ENCODE measurements at regions not wholly inside any gene's neighbourhood (a gene's known extent, or its start where the extent isn't known, plus 50 kb on each side); places are given as distances from the start of the nearest gene placed in this dataset.

DNA sequence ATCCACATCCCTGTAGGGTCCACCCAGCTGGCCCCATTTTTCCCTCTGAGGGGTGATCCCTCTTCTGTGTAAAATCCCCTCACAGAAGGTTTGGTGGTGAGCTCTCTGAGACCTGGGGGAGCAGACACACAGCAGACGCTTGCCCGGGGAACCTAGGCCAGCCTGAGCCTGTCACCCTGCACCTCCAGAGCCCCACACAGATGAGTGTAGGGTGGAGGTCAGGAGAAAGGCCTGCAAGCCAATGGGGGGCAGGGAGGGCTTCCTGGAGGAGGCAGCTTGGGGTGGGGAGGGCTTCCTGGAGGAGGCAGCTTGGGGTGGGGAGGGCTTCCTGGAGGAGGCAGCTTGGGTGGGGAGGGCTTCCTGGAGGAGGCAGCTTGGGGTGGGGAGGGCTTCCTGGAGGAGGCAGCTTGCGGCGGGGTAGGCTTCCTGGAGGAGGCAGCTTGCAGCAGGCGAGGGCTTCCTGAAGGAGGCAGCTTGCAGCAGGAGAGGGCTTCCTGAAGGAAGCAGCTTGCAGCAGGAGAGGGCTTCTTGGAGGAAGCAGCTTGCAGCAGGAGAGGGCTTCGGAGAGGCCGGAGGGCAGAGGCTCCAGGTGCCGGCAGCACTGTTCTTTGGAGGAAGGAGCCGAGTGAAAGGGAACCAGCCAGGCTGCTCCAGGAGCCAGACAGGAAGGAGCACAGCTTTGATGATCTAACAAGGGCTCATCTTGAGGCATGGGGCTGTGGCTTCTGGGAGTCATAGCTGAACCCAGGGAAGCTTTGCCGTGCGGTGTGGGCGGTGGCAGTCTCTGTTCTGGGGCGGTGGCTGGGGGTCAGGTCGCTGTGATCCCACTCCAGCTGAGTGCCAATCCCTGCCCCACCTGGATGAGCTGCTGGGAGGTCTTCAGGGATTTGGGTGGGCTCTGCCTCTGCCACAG is 83.7 kb upstream of the ZNF469 start:
- TF ChIP-seq, protein P1, sequence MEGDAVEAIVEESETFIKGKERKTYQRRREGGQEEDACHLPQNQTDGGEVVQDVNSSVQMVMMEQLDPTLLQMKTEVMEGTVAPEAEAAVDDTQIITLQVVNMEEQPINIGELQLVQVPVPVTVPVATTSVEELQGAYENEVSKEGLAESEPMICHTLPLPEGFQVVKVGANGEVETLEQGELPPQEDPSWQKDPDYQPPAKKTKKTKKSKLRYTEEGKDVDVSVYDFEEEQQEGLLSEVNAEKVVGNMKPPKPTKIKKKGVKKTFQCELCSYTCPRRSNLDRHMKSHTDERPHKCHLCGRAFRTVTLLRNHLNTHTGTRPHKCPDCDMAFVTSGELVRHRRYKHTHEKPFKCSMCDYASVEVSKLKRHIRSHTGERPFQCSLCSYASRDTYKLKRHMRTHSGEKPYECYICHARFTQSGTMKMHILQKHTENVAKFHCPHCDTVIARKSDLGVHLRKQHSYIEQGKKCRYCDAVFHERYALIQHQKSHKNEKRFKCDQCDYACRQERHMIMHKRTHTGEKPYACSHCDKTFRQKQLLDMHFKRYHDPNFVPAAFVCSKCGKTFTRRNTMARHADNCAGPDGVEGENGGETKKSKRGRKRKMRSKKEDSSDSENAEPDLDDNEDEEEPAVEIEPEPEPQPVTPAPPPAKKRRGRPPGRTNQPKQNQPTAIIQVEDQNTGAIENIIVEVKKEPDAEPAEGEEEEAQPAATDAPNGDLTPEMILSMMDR (IDR thresholded peaks at IDR 0.05; ENCODE audit: low read length): no peak
- no peak for TF ChIP-seq EZH2 (IDR thresholded peaks at IDR 0.05; ENCODE audit: borderline replicate concordance, low read length)

Data from OCI-LY1 (cell line).